Heart left ventricle (tissue), 13 donors: ENCODE measurements at regions not wholly inside any gene's neighbourhood (a gene's known extent, or its start where the extent isn't known, plus 50 kb on each side); places are given as distances from the start of the nearest gene placed in this dataset.

Experiments
- CTCF ChIP-seq, 12 donors: fragments of 200-600 bp; sonication (generic) in 4 of 12; IDR thresholded peaks; one replicate each; pipeline versions ENCODE4 v1.5.0 to v1.8.0; 2018 to 2022; ENCODE audit warnings: antibody characterized with exemption in 12 of 12, mild to moderate bottlenecking in 5 of 12
- POLR2A ChIP-seq, 2 donors: fragments of 450-650 bp; IDR thresholded peaks; one replicate each; pipeline ENCODE4 v1.6.1; 2017; ENCODE audit warnings: antibody characterized with exemption in 2 of 2, mild to moderate bottlenecking in 2 of 2, moderate library complexity in 2 of 2
- donor health status: ischemic (EF 13 %, LVEDD 7.1; RV severe dilation, severe dysfunction).
- donor health status: DM: no; HTN: yes; CAD: no.
- donor health status: DM: no; HTN: no; CAD: no.
- donor health status: ischemic (EF 25% LVEDD 6.9; RV normal size, moderate dysfunction).
- donor health status: ischemic (EF 25% LVEDD 5.7; RV mildly dilated, moderate dysfunction).
- donor health status: ischemic (EF 35%, LVEDD 5.7; RV mildly dilated, moderate dysfunction).
- donor health status: nonischemic (EF 11% LVEDD 7.7; RV severe dilation, severe dysfunction).
- donor health status: DM: yes; HTN: yes; CAD: no.
- donor health status: PGD.
- donor health status: ischemic (EF 29% LVEDD 5.4; RV normal size, mild dysfunction).
- donor health status: nonischemic (EF 23%, LVEDD 6.1; RV moderate dilation, normal function).

DNA sequence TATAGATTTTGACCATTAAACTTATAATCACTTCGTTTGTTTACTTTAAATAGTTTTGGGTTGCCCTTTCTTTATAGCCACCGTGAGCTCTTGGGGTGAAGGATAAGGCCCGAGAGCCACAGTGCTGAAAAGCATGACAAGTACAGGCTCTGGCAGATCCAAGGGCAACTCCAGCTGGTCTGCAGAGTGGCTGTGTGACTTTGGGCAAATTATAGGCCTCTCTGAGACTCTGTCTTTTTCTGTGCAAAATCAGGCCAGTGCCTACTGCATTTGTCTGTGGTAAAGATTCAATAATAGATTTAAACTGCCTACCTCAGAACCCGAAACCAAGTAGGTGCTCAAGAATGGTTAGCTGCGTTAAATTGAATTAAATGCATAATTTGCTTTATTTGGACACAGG is 511.3 kb downstream of the QKI start:
- TF ChIP-seq CTCF (IDR thresholded peaks at IDR 0.05) = no peak
- no peak for TF ChIP-seq POLR2A (IDR thresholded peaks at IDR 0.05)
